Calu3 (cell line): ENCODE measurements at regions not wholly inside any gene's neighbourhood (a gene's known extent, or its start where the extent isn't known, plus 50 kb on each side); places are given as distances from the start of the nearest gene placed in this dataset.

Experiments used
- BruUV-seq: library from RNA; stranded (reverse); fragments of 400-500 nt; replicated peaks from 2 replicates; lab custom pipeline; 2021; lab: Mats Ljungman, UMichigan
- CTCF ChIA-PET: fragments of 300-600 bp; sonication (Branson Sonifier 250); formaldehyde crosslinking; loops from one replicate; lab custom pipeline; 2022; ENCODE audit warnings: antibody characterized with exemption; lab: Charles Lee
- DNase-seq: peaks from one replicate; pipeline ENCODE4 v3.0.0; 2022
- H3K27ac Mint-ChIP-seq: one replicate; pipeline ENCODE4 v1.8.0; 2022; ENCODE audit warnings: mixed read lengths; ENCODE audit not compliant: unreplicated experiment
- H3K27me3 Mint-ChIP-seq: one replicate; pipeline ENCODE4 v1.8.0; 2022; ENCODE audit warnings: mixed read lengths; ENCODE audit not compliant: unreplicated experiment
- H3K36me3 Mint-ChIP-seq: one replicate; pipeline ENCODE4 v1.8.0; 2022; ENCODE audit warnings: mild to moderate bottlenecking, moderate library complexity, mixed read lengths; ENCODE audit not compliant: insufficient read depth, unreplicated experiment
- H3K4me1 Mint-ChIP-seq: one replicate; pipeline ENCODE4 v1.8.0; 2022; ENCODE audit warnings: mild to moderate bottlenecking, low read depth, mixed read lengths; ENCODE audit not compliant: unreplicated experiment
- H3K4me3 Mint-ChIP-seq: one replicate; pipeline ENCODE4 v1.8.0; 2022; ENCODE audit warnings: mild to moderate bottlenecking, low read depth, moderate library complexity, mixed read lengths; ENCODE audit not compliant: unreplicated experiment
- H3K9me3 Mint-ChIP-seq: one replicate; pipeline ENCODE4 v1.8.0; 2022; ENCODE audit warnings: low read depth, mixed read lengths; ENCODE audit not compliant: unreplicated experiment
- intact Hi-C: fragments of 100-400 bp; cut with micrococcal nuclease; formaldehyde crosslinking; loops from one replicate; pipeline ENCODE4 v1.10.0; 2022; ENCODE audit not compliant: unreplicated experiment
- TF ChIP-seq, protein P1 (sequence below): fragments of 200-600 bp; IDR thresholded peaks from one replicate; pipeline ENCODE4 v1.8.0; 2022; ENCODE audit warnings: antibody characterized with exemption; ENCODE audit not compliant: unreplicated experiment

DNA sequence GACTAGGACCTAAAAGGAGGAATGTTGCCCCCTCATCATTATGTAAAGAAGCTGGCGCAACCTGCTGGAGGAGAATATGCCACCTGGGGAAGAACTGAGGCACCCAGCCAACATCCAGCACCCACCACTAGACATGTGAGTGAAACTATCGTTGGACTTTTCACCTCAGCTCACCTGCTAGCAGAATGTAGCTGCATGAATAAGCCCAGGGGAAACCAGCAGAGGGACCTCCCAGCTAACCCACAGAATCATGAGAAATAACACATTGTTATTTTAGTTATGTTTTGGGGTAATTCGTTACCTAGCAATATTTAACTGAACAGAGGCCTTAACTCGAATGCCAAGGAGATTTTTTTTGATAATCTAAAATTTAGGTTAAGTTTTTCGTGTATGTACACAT is 542.5 kb upstream of the DAB1 start:
- Mint-ChIP-seq H3K4me1 (no peaks in the 10 kb centered on the region), H3K36me3 (no peaks in the 10 kb centered on the region), H3K4me3 (no peak overlapping the region), H3K27me3 (no peaks in the 10 kb centered on the region), H3K27ac (no peak overlapping the region), H3K9me3 (no peaks in the 10 kb centered on the region)
- intact Hi-C loops: no loop called here
- CTCF ChIA-PET: interaction anchor here (2.0 kb wide), 1 partner anchor 13 kb away, joined by 4 read pairs; no protein-coding TSS in a partner anchor
- BruUV-seq: no TSS peak
- DNase-seq: no peak
- TF ChIP-seq, protein P1, sequence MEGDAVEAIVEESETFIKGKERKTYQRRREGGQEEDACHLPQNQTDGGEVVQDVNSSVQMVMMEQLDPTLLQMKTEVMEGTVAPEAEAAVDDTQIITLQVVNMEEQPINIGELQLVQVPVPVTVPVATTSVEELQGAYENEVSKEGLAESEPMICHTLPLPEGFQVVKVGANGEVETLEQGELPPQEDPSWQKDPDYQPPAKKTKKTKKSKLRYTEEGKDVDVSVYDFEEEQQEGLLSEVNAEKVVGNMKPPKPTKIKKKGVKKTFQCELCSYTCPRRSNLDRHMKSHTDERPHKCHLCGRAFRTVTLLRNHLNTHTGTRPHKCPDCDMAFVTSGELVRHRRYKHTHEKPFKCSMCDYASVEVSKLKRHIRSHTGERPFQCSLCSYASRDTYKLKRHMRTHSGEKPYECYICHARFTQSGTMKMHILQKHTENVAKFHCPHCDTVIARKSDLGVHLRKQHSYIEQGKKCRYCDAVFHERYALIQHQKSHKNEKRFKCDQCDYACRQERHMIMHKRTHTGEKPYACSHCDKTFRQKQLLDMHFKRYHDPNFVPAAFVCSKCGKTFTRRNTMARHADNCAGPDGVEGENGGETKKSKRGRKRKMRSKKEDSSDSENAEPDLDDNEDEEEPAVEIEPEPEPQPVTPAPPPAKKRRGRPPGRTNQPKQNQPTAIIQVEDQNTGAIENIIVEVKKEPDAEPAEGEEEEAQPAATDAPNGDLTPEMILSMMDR: no peak

DNA sequence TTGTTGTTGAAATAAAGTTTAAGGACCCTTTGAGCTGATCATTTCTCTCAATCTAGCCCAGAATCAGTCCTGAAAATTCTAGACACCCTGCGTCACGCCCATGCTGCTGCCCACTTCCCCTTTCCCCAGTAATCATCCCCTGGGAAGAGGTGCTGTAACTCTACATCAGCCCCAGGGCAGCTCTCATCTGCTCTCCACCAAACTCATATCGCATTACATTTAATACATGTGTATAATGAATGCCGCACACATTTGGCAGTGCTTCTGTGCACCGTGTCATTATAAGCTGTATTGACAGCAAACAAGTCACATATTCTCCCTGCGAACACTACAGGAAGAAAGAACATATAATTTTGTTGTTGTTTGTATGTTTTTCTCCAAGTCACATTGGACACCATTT is 539.7 kb upstream of the DAB1 start:
- TF ChIP-seq, protein P1: no peak
- Mint-ChIP-seq H3K27ac (no peak overlapping the region), H3K4me1 (no peaks in the 10 kb centered on the region), H3K36me3 (no peaks in the 10 kb centered on the region), H3K27me3 (no peaks in the 10 kb centered on the region), H3K4me3 (no peak overlapping the region), H3K9me3 (no peaks in the 10 kb centered on the region)
- no TSS peak for BruUV-seq
- intact Hi-C loops: no loop called here
- CTCF ChIA-PET: no interaction called here
- DNase-seq: no peak

DNA sequence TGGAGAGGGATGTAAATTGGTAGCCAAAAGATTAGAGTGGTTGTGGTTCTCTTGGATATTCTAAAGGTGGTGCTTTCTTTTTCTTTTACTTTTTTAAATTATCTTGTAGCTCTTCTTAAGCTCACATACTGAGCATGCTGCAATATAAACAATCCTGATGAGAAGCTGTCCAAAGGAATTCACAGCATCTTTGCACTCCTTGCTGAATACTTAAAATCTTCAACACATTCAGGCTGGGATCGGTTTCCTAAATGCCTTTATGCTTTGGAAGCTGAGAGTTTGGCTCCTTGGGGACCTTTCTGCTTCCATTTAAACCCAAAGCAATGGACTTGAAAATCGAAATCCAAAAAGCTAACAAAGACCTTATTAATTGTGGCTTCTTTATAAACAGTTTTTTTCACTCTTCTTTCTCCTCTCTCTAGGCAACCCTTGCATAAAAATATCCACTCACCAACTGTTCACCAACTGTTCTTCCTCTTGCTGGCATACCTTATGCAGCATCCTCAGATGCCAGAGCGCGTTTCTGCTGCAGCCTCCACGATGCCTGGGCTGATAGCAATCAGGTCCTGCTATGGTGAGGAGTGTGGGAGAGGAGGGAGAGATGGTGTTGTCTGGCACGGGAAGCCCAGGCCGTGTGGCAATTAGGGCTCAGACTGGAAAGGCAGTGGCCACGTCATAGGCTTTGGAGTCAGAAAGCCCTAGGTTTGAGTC is 535.8 kb upstream of the DAB1 start:
- TF ChIP-seq, protein P1: no peak
- Mint-ChIP-seq H3K9me3 (no peaks in the 10 kb centered on the region), H3K4me1 (no peaks in the 10 kb centered on the region), H3K36me3 (no peaks in the 10 kb centered on the region), H3K4me3 (no peak overlapping the region), H3K27me3 (no peaks in the 10 kb centered on the region), H3K27ac (no peak overlapping the region)
- no TSS peak for BruUV-seq
- CTCF ChIA-PET: interaction anchor here (0.6 kb wide), 1 partner anchor 34 kb away, joined by 6 read pairs; no protein-coding TSS in a partner anchor
- no peak for DNase-seq
- intact Hi-C loops: no loop called here

DNA sequence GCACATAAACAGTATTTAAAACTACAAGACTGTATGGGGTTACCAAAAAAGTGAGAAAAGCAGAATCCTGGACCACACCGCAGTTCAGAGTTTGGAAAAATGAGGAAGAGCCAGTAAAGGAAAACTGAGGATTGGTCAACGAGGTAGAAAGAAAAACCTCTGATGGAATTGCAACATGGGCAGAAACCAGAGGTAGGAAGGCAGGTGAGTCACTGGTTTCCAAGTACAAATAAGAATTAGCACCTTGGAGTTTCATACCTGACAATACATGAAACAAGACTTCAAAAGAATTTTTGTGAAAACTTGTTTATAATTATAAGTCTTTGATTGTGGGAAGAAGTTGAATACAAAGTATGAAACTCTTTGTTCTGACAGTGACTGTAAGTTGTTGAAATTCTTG is 533.7 kb upstream of the DAB1 start:
- intact Hi-C loops: no loop called here
- H3K4me1 Mint-ChIP-seq: no peaks in the 10 kb centered on the region
- no peak for DNase-seq
- no peaks in the 10 kb centered on the region for H3K36me3 Mint-ChIP-seq
- no peak overlapping the region for H3K4me3 Mint-ChIP-seq
- CTCF ChIA-PET: no interaction called here
- BruUV-seq: no TSS peak
- H3K9me3 Mint-ChIP-seq: peaks cover 4% of the 10 kb centered on the region
- no peaks in the 10 kb centered on the region for H3K27me3 Mint-ChIP-seq
- H3K27ac Mint-ChIP-seq: no peak overlapping the region
- TF ChIP-seq, protein P1: no peak
